HL-60 (cell line): ENCODE measurements at regions not wholly inside any gene's neighbourhood (a gene's known extent, or its start where the extent isn't known, plus 50 kb on each side); places are given as distances from the start of the nearest gene placed in this dataset.

Experiments used
- CTCF ChIP-seq: IDR thresholded peaks from one replicate; pipeline ENCODE4 v1.5.1; 2011; ENCODE audit warnings: low read length, control low read depth, inconsistent platforms; ENCODE audit not compliant: insufficient read depth
- POLR2AphosphoS5 ChIP-seq: IDR thresholded peaks from 2 replicates; pipeline ENCODE4 v1.6.1; 2012; ENCODE audit warnings: low read depth

GRCh38 chr15:69616558-69616957 lies 163.9 kb downstream of the RPLP1 start:
- TF ChIP-seq CTCF (no peak), POLR2AphosphoS5 (no peak)
